ENCODE measurements at regions not wholly inside any gene's neighbourhood (a gene's known extent, or its start where the extent isn't known, plus 50 kb on each side); places are given as distances from the start of the nearest gene placed in this dataset.

DNA sequence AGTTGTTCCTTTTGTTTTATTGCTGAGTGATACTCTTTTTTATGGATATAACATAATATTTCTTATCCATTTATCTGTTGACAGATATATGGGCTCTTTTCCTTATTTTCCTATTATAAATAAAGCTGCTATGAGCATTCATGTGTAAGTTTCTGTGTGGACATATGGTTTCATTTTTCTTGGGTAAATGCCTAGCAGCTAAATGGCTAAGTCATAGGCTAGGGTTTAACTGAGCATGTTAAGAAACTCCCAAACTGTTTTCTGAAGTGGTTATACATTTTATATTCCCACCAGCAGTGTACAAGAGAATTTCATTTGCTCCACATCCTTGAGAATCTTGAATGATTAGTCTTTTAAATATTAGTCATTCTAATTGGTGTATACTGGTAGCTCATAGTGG is 786.6 kb upstream of the CDH2 start:
- Histone ChIP-seq H2AFZ (ENCODE audit: insufficient read depth, low read depth, low read length, poor library complexity, severe bottlenecking) (no peak overlapping the region), H3K9me3 (ENCODE audit: control extremely low read depth in 1 of 3, control insufficient read depth in 2 of 3, insufficient read depth in 1 of 3, low read length in 2 of 3) (no peaks in the 10 kb centered on the region), H3K4me3 (ENCODE audit: control extremely low read depth in 1 of 5, extremely low read depth in 1 of 5, insufficient read depth in 1 of 5, low read depth in 2 of 5, low read length in 4 of 5) (no peak overlapping the region), H3K27me3 (replicated peaks in 1 of 4; ENCODE audit: control extremely low read depth in 1 of 4, control insufficient read depth in 3 of 4, insufficient read depth in 4 of 4, low read length in 3 of 4) (no peaks in the 10 kb centered on the region), H3K36me3 (replicated peaks in 1 of 2; ENCODE audit: control extremely low read depth in 1 of 2, control insufficient read depth in 1 of 2, extremely low read depth in 1 of 2, insufficient read depth in 2 of 2, low read length in 1 of 2) (no peaks in the 10 kb centered on the region), H3K27ac (ENCODE audit: low read length in 2 of 2) (no peak overlapping the region), H3K9ac (ENCODE audit: low read length) (no peak overlapping the region), H3K4me2 (replicated peaks; ENCODE audit: low read depth, low read length, poor library complexity, severe bottlenecking) (no peak overlapping the region), H3K79me2 (ENCODE audit: control insufficient read depth, insufficient read depth, low read length) (no peaks in the 10 kb centered on the region), H3K4me1 (ENCODE audit: control insufficient read depth in 2 of 2, insufficient read depth in 2 of 2, low read length in 2 of 2) (no peaks in the 10 kb centered on the region), H4K20me1 (ENCODE audit: control insufficient read depth, insufficient read depth, low read length, poor library complexity, severe bottlenecking) (no peaks in the 10 kb centered on the region)
- Mint-ChIP-seq H3K4me3 (no peak overlapping the region), H3K27me3 (no peaks in the 10 kb centered on the region), H3K4me1 (no peaks in the 10 kb centered on the region), H3K27ac (no peak overlapping the region), H3K9me3 (ENCODE audit: insufficient read depth) (no peaks in the 10 kb centered on the region)
- DNase-seq (no peak), ATAC-seq (ENCODE audit: low read depth) (no peak)
- intact Hi-C loops (cut with micrococcal nuclease): no loop called here
- TF ChIP-seq EZH2 (IDR thresholded peaks at IDR 0.05; ENCODE audit: borderline replicate concordance, insufficient read depth, low read depth, low read length, poor library complexity, severe bottlenecking): no peak
- TF ChIP-seq, protein P1, sequence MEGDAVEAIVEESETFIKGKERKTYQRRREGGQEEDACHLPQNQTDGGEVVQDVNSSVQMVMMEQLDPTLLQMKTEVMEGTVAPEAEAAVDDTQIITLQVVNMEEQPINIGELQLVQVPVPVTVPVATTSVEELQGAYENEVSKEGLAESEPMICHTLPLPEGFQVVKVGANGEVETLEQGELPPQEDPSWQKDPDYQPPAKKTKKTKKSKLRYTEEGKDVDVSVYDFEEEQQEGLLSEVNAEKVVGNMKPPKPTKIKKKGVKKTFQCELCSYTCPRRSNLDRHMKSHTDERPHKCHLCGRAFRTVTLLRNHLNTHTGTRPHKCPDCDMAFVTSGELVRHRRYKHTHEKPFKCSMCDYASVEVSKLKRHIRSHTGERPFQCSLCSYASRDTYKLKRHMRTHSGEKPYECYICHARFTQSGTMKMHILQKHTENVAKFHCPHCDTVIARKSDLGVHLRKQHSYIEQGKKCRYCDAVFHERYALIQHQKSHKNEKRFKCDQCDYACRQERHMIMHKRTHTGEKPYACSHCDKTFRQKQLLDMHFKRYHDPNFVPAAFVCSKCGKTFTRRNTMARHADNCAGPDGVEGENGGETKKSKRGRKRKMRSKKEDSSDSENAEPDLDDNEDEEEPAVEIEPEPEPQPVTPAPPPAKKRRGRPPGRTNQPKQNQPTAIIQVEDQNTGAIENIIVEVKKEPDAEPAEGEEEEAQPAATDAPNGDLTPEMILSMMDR (IDR thresholded peaks at IDR 0.05): no peak
- ChIA-PET CTCF (no interaction called here), POLR2A (no interaction called here)

DNA sequence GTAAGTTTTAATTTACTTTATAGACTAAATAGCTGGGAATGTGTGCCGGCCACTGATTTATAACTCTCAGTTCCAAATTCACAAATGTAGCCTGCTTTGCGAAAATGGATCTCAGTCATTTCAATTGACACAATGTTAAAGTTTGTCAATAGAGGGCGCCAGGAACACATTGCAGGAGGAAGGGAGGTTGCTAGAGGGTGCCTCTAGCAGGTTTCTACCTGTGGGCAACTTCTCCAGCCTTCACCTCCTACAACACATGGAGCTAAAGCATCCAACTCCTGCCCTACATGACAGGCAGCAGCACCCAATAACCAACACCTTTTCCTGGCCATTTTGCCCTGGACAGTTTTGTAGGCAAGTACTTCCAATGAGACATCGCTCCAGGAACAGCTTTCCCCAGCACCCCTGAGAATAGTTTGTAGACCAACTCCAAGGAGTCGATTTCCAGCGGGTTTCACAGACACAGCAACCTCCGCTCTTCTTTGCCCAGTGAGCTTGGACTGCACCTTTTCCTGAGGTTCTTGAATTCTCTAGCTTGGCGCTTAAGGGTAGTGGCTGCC is 784.8 kb upstream of the CDH2 start:
- H3K79me2 ChIP-seq (ENCODE audit: control insufficient read depth, insufficient read depth, low read length): no peaks in the 10 kb centered on the region
- H2AFZ ChIP-seq (ENCODE audit: insufficient read depth, low read depth, low read length, poor library complexity, severe bottlenecking): no peak overlapping the region
- no peaks in the 10 kb centered on the region for H3K27me3 Mint-ChIP-seq
- H3K4me3 ChIP-seq (ENCODE audit: control extremely low read depth in 1 of 5, extremely low read depth in 1 of 5, insufficient read depth in 1 of 5, low read depth in 2 of 5, low read length in 4 of 5): no peak overlapping the region
- no peak for ATAC-seq (ENCODE audit: low read depth)
- no peaks in the 10 kb centered on the region for H4K20me1 ChIP-seq (ENCODE audit: control insufficient read depth, insufficient read depth, low read length, poor library complexity, severe bottlenecking)
- ChIA-PET CTCF (no interaction called here), POLR2A (no interaction called here)
- no peak overlapping the region for H3K27ac Mint-ChIP-seq
- H3K4me1 Mint-ChIP-seq: no peaks in the 10 kb centered on the region
- no peak overlapping the region for H3K9ac ChIP-seq (ENCODE audit: low read length)
- intact Hi-C loops (cut with micrococcal nuclease): no loop called here
- H3K4me1 ChIP-seq (ENCODE audit: control insufficient read depth in 2 of 2, insufficient read depth in 2 of 2, low read length in 2 of 2): no peaks in the 10 kb centered on the region
- TF ChIP-seq, protein P1 (IDR thresholded peaks at IDR 0.05): no peak
- TF ChIP-seq EZH2 (IDR thresholded peaks at IDR 0.05; ENCODE audit: borderline replicate concordance, insufficient read depth, low read depth, low read length, poor library complexity, severe bottlenecking): no peak
- no peaks in the 10 kb centered on the region for H3K9me3 Mint-ChIP-seq (ENCODE audit: insufficient read depth)
- H3K9me3 ChIP-seq (ENCODE audit: control extremely low read depth in 1 of 3, control insufficient read depth in 2 of 3, insufficient read depth in 1 of 3, low read length in 2 of 3): no peaks in the 10 kb centered on the region
- DNase-seq: no peak
- no peaks in the 10 kb centered on the region for H3K27me3 ChIP-seq (replicated peaks in 1 of 4; ENCODE audit: control extremely low read depth in 1 of 4, control insufficient read depth in 3 of 4, insufficient read depth in 4 of 4, low read length in 3 of 4)
- WGBS (ENCODE audit: insufficient coverage): 98% methylated on average over 4 of the region's 8 CpGs
- no peak overlapping the region for H3K27ac ChIP-seq (ENCODE audit: low read length in 2 of 2)
- no peak overlapping the region for H3K4me2 ChIP-seq (replicated peaks; ENCODE audit: low read depth, low read length, poor library complexity, severe bottlenecking)
- no peaks in the 10 kb centered on the region for H3K36me3 ChIP-seq (replicated peaks in 1 of 2; ENCODE audit: control extremely low read depth in 1 of 2, control insufficient read depth in 1 of 2, extremely low read depth in 1 of 2, insufficient read depth in 2 of 2, low read length in 1 of 2)
- no peak overlapping the region for H3K4me3 Mint-ChIP-seq

Data from B cell (primary cell).